ENCODE measurements at regions not wholly inside any gene's neighbourhood (a gene's known extent, or its start where the extent isn't known, plus 50 kb on each side); places are given as distances from the start of the nearest gene placed in this dataset.

- Histone ChIP-seq H2AK5ac (ENCODE audit: low read length) (no peak overlapping the region), H3K27me3 (ENCODE audit: insufficient read depth, low read length) (no peaks in the 10 kb centered on the region), H3K36me3 (ENCODE audit: control insufficient read depth in 1 of 2, insufficient read depth in 2 of 2, low read length in 2 of 2) (no peaks in the 10 kb centered on the region), H3K79me2 (ENCODE audit: control insufficient read depth, insufficient read depth, low read length, poor library complexity) (no peaks in the 10 kb centered on the region), H3K9me3 (ENCODE audit: insufficient read depth, low read depth, low read length) (no peaks in the 10 kb centered on the region), H4K91ac (ENCODE audit: low read depth, low read length) (no peak overlapping the region), H3K14ac (ENCODE audit: low read length) (no peak overlapping the region), H4K12ac (ENCODE audit: low read depth, low read length) (no peak overlapping the region), H3K18ac (ENCODE audit: low read length) (no peak overlapping the region), H2AFZ (ENCODE audit: insufficient read depth, low read length, poor library complexity) (no peak overlapping the region), H3K27ac (ENCODE audit: low read depth, low read length) (no peak overlapping the region), H3K4ac (ENCODE audit: low read depth, low read length) (no peak overlapping the region), H3K79me1 (ENCODE audit: low read length) (no peaks in the 10 kb centered on the region), H3K9ac (ENCODE audit: low read length) (no peak overlapping the region), H2BK5ac (ENCODE audit: low read depth, low read length, poor library complexity) (no peak overlapping the region), H2BK120ac (ENCODE audit: insufficient read depth, low read length, poor library complexity) (no peak overlapping the region), H3K4me3 (ENCODE audit: low read depth, low read length) (no peak overlapping the region), H3K4me1 (ENCODE audit: control insufficient read depth in 1 of 2, insufficient read depth in 2 of 2, low read length in 2 of 2) (peaks cover 0 to 3% of the 10 kb centered on the region in 2 experiments), H3K23ac (ENCODE audit: low read length) (no peak overlapping the region), H4K8ac (ENCODE audit: low read depth, low read length) (no peak overlapping the region), H2BK12ac (ENCODE audit: low read length) (no peak overlapping the region), H3K4me2 (ENCODE audit: low read length) (no peak overlapping the region)
- no CpG with 5 or more reads among the region's 3 CpGs for WGBS (ENCODE audit: extremely low coverage, insufficient coverage, insufficient read length)
- DNase-seq: no peak
These were observed 96.2 kb upstream of the ROBO2 start for GRCh38 chr3:76943671-76944070.

GRCh38 chr3:76949033-76949432 is 90.9 kb upstream of the ROBO2 start:
- no peaks in the 10 kb centered on the region for H3K36me3 ChIP-seq (ENCODE audit: control insufficient read depth in 1 of 2, insufficient read depth in 2 of 2, low read length in 2 of 2)
- H3K4me2 ChIP-seq (ENCODE audit: low read length): no peak overlapping the region
- H4K8ac ChIP-seq (ENCODE audit: low read depth, low read length): no peak overlapping the region
- no peak overlapping the region for H3K14ac ChIP-seq (ENCODE audit: low read length)
- H3K9me3 ChIP-seq (ENCODE audit: insufficient read depth, low read depth, low read length): no peaks in the 10 kb centered on the region
- no peak overlapping the region for H2AK5ac ChIP-seq (ENCODE audit: low read length)
- H3K79me1 ChIP-seq (ENCODE audit: low read length): no peaks in the 10 kb centered on the region
- no peak overlapping the region for H4K91ac ChIP-seq (ENCODE audit: low read depth, low read length)
- no peak overlapping the region for H2AFZ ChIP-seq (ENCODE audit: insufficient read depth, low read length, poor library complexity)
- no peak for DNase-seq
- no peaks in the 10 kb centered on the region for H3K79me2 ChIP-seq (ENCODE audit: control insufficient read depth, insufficient read depth, low read length, poor library complexity)
- no peak overlapping the region for H3K9ac ChIP-seq (ENCODE audit: low read length)
- H2BK12ac ChIP-seq (ENCODE audit: low read length): no peak overlapping the region
- H4K12ac ChIP-seq (ENCODE audit: low read depth, low read length): no peak overlapping the region
- H3K27me3 ChIP-seq (ENCODE audit: insufficient read depth, low read length): no peaks in the 10 kb centered on the region
- no peak overlapping the region for H3K18ac ChIP-seq (ENCODE audit: low read length)
- no peak overlapping the region for H3K4ac ChIP-seq (ENCODE audit: low read depth, low read length)
- no peak overlapping the region for H2BK5ac ChIP-seq (ENCODE audit: low read depth, low read length, poor library complexity)
- no CpG with 5 or more reads among the region's 3 CpGs for WGBS (ENCODE audit: extremely low coverage, insufficient coverage, insufficient read length)
- H2BK120ac ChIP-seq (ENCODE audit: insufficient read depth, low read length, poor library complexity): no peak overlapping the region
- H3K4me3 ChIP-seq (ENCODE audit: low read depth, low read length): no peak overlapping the region
- H3K4me1 ChIP-seq (ENCODE audit: control insufficient read depth in 1 of 2, insufficient read depth in 2 of 2, low read length in 2 of 2): no peaks in the 10 kb centered on the region
- no peak overlapping the region for H3K27ac ChIP-seq (ENCODE audit: low read depth, low read length)
- no peak overlapping the region for H3K23ac ChIP-seq (ENCODE audit: low read length)

- no peaks in the 10 kb centered on the region for H3K36me3 ChIP-seq (ENCODE audit: control insufficient read depth in 1 of 2, insufficient read depth in 2 of 2, low read length in 2 of 2)
- no peak overlapping the region for H3K23ac ChIP-seq (ENCODE audit: low read length)
- no peak overlapping the region for H2BK5ac ChIP-seq (ENCODE audit: low read depth, low read length, poor library complexity)
- no peaks in the 10 kb centered on the region for H3K9me3 ChIP-seq (ENCODE audit: insufficient read depth, low read depth, low read length)
- DNase-seq: no peak
- no peak overlapping the region for H3K4me3 ChIP-seq (ENCODE audit: low read depth, low read length)
- no peak overlapping the region for H4K91ac ChIP-seq (ENCODE audit: low read depth, low read length)
- H3K27ac ChIP-seq (ENCODE audit: low read depth, low read length): no peak overlapping the region
- no peak overlapping the region for H4K12ac ChIP-seq (ENCODE audit: low read depth, low read length)
- no peak overlapping the region for H3K14ac ChIP-seq (ENCODE audit: low read length)
- H3K79me2 ChIP-seq (ENCODE audit: control insufficient read depth, insufficient read depth, low read length, poor library complexity): no peaks in the 10 kb centered on the region
- no peak overlapping the region for H3K18ac ChIP-seq (ENCODE audit: low read length)
- H3K4me1 ChIP-seq (ENCODE audit: control insufficient read depth in 1 of 2, insufficient read depth in 2 of 2, low read length in 2 of 2): no peaks in the 10 kb centered on the region
- H2BK12ac ChIP-seq (ENCODE audit: low read length): no peak overlapping the region
- no CpG with 5 or more reads among the region's 9 CpGs for WGBS (ENCODE audit: extremely low coverage, insufficient coverage, insufficient read length)
- no peak overlapping the region for H2BK120ac ChIP-seq (ENCODE audit: insufficient read depth, low read length, poor library complexity)
- no peak overlapping the region for H3K4me2 ChIP-seq (ENCODE audit: low read length)
- no peak overlapping the region for H2AK5ac ChIP-seq (ENCODE audit: low read length)
- no peak overlapping the region for H3K9ac ChIP-seq (ENCODE audit: low read length)
- H4K8ac ChIP-seq (ENCODE audit: low read depth, low read length): no peak overlapping the region
- no peaks in the 10 kb centered on the region for H3K79me1 ChIP-seq (ENCODE audit: low read length)
- H3K27me3 ChIP-seq (ENCODE audit: insufficient read depth, low read length): no peaks in the 10 kb centered on the region
- no peak overlapping the region for H2AFZ ChIP-seq (ENCODE audit: insufficient read depth, low read length, poor library complexity)
- no peak overlapping the region for H3K4ac ChIP-seq (ENCODE audit: low read depth, low read length)
These were observed 90.4 kb upstream of the ROBO2 start for GRCh38 chr3:76949462-76949861.

- DNase-seq: no peak
- no CpG with 5 or more reads among the region's 3 CpGs for WGBS (ENCODE audit: extremely low coverage, insufficient coverage, insufficient read length)
- Histone ChIP-seq H2BK120ac (ENCODE audit: insufficient read depth, low read length, poor library complexity) (no peak overlapping the region), H3K14ac (ENCODE audit: low read length) (no peak overlapping the region), H3K4me1 (ENCODE audit: control insufficient read depth in 1 of 2, insufficient read depth in 2 of 2, low read length in 2 of 2) (no peaks in the 10 kb centered on the region), H4K12ac (ENCODE audit: low read depth, low read length) (no peak overlapping the region), H3K27me3 (ENCODE audit: insufficient read depth, low read length) (no peaks in the 10 kb centered on the region), H3K9me3 (ENCODE audit: insufficient read depth, low read depth, low read length) (no peaks in the 10 kb centered on the region), H3K4me2 (ENCODE audit: low read length) (no peak overlapping the region), H4K91ac (ENCODE audit: low read depth, low read length) (no peak overlapping the region), H3K27ac (ENCODE audit: low read depth, low read length) (no peak overlapping the region), H3K18ac (ENCODE audit: low read length) (no peak overlapping the region), H3K4ac (ENCODE audit: low read depth, low read length) (no peak overlapping the region), H3K9ac (ENCODE audit: low read length) (no peak overlapping the region), H3K4me3 (ENCODE audit: low read depth, low read length) (no peak overlapping the region), H2AK5ac (ENCODE audit: low read length) (no peak overlapping the region), H2BK12ac (ENCODE audit: low read length) (no peak overlapping the region), H3K79me2 (ENCODE audit: control insufficient read depth, insufficient read depth, low read length, poor library complexity) (no peaks in the 10 kb centered on the region), H2AFZ (ENCODE audit: insufficient read depth, low read length, poor library complexity) (no peak overlapping the region), H3K36me3 (ENCODE audit: control insufficient read depth in 1 of 2, insufficient read depth in 2 of 2, low read length in 2 of 2) (no peaks in the 10 kb centered on the region), H2BK5ac (ENCODE audit: low read depth, low read length, poor library complexity) (no peak overlapping the region), H3K23ac (ENCODE audit: low read length) (no peak overlapping the region), H4K8ac (ENCODE audit: low read depth, low read length) (no peak overlapping the region), H3K79me1 (ENCODE audit: low read length) (no peaks in the 10 kb centered on the region)
These were observed 89.3 kb upstream of the ROBO2 start for GRCh38 chr3:76950590-76950989.
